Activated CD4-positive, CD25-positive, alpha-beta regulatory T cell treated with anti-CD3 and anti-CD28 coated beads, Interleukin-2, amount 50 U/mL, for 24 hours (primary cell): ENCODE measurements at regions not wholly inside any gene's neighbourhood (a gene's known extent, or its start where the extent isn't known, plus 50 kb on each side); places are given as distances from the start of the nearest gene placed in this dataset.
"Not testable (repeated sequence)": the region's sequence is repeated elsewhere in the genome, so short reads cannot be mapped to it uniquely, and the experiment has no call there.

ENCODE experiments used
- ATAC-seq, 2 donors: fragments of 150-1000 bp; cut with Tn5 transposase; one replicate each; pipeline ENCODE4 v1.10.0; 2021; ENCODE audit warnings: mild to moderate bottlenecking in 1 of 2, moderate library complexity in 1 of 2

GRCh38 chr15:58361273-58361759 lies 70.5 kb upstream of the LIPC start:
- ATAC-seq, result no peak

DNA sequence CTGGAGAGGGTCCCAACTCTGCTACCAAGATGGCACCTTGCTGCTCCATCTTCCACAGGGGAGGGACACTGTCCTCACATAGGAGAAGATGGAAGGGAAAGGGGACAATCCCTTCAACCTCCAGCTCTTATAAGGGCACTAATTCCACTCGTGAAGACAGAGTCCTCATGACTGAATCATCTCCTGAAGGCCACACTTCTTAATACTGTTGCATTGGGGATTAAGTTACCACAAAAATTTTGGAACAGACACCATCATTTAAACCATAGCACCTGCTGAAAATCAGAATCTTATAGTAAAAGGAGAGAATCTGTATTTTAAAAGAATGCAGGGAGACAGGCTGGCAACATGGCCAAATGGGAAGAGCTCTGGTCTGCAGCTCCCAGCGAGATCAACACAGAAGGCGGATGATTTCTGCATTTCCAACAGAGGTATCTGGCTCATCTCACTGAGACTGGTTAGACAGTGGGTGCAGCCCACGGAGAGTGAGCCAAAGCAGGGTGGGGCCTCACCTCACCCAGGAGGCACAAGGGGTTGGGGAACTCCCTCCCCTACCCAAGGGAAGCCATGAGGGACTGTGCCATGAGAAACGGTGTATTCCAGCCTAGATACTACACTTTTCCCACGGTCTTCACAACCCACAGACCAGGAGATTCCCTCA lies 69.4 kb upstream of the LIPC start:
- ATAC-seq, result no peak

GRCh38 chr15:58363118-58363517 lies 68.7 kb upstream of the LIPC start:
- ATAC-seq, result not testable (repeated sequence)

DNA sequence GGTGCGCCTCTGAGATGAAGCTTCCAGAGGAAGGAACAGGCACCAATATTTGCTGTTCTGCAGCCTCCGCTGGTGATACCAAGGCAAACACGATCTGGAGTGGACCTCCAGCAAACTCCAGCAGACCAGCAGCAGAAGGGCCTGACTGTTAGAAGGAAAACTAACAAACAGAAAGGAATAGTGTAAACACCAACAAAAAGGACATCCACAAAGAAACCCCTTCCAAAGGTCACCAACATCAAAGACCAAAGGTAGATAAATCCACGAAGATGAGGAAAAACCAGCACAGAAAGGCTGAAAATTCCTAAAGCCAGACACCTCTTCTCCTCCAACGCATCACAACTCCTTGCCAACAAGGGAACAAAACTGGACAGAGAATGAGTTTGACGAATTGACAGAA lies 68.1 kb upstream of the LIPC start:
- not testable (repeated sequence) for ATAC-seq

DNA sequence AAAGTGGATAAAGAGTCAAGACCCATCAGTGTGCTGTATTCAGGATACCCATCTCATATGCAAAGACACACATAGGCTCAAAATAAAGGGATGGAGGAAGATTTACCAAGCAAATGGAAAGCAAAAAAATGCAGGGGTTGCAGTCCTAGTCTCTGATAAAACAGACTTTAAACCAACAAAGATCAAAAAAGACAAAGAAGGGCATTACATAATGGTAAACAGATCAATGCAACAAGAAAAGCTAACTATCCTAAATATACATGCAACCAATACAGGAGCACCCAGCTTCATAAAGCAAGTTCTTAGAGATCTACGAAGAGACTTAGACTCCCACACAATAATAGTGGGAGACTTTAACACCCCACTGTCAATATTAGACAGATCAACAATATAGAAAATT lies 66.7 kb upstream of the LIPC start:
- not testable (repeated sequence) for ATAC-seq

DNA sequence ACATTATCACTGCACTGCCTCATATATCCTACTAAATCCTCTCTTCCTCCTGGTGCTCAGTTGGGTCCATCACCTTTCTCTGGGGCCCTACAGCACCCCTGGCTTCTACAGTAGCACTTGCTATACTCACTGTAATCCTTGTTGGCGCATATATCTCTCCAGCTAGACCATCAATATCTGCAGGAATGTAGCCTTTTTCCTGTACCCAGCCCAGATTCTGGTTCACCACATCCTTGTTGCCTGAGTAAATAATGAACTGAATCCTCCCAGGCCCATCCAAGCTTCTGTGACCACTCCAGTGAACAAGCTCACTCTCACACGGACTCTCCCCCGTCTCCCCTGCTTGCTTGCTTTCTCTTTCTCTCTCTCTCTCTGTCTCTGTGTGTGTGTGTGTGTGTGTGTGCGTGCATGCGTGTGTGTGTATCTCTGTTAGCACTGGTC lies 62.5 kb upstream of the LIPC start:
- peak; percentile 35 to 55 for ATAC-seq

GRCh38 chr15:58369956-58370355 lies 61.8 kb upstream of the LIPC start:
- no peak for ATAC-seq

GRCh38 chr15:58374147-58374546 lies 57.6 kb upstream of the LIPC start:
- no peak for ATAC-seq

- no peak for ATAC-seq
Measured at GRCh38 chr15:58377193-58377592, 54.6 kb upstream of the LIPC start.

- peak in 1 of 2 donors; percentile 41 for ATAC-seq
Measured at GRCh38 chr15:58378241-58379085, 53.3 kb upstream of the LIPC start.

GRCh38 chr15:58379454-58379853 lies 52.3 kb upstream of the LIPC start:
- not testable (repeated sequence) for ATAC-seq

DNA sequence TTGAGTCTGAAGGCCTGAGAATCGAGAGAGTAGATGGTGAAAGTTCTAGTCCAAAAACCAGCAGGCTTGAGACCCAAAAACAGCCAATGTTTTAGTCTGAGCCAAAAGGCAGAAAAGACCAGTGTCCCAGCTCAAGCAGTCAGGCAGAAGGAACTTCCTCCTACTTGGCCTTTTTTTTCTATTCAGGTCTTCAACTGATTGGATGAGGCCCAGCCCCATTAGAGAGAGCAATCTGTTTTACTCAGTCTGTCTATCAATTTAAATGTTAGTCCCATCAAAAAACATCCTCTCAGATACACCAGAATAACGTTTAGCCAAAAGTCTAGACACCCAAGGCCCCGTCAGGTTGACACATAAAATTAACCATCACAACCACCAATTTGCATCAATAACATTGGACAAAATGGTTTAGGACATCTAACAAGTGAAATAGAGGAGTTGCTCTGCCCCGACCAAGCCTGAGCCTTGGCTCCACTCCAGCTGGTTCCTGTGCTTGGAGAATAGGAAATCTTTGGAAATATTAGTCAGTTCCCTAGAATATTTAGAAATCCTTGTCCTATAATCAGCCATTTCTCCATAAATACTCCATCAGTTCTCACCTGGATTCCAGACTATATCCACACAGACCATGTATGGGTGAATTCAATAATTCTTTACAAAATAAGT lies 51.4 kb upstream of the LIPC start:
- no peak for ATAC-seq

DNA sequence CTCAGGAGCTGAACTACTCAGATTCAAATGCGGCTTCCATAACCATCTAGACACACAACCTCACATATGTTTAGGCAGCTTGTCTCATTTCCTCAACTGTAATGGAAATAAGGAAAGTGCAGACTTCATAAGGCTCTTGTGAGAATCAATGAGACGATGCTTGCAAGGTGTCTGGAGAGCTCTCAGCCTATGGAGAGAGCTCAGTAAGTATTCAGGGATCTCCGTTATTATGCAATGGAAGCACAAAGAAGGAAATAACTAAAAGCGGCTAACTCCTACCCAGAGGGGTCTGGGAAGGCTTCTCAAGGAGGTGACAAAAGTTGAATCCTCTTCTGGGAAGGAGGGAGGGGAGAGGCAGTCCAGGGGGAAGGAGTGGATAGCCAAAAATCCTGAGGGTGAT lies 50.1 kb upstream of the LIPC start:
- ATAC-seq, result no peak
